Fibroblast of lung (primary cell): ENCODE measurements at regions not wholly inside any gene's neighbourhood (a gene's known extent, or its start where the extent isn't known, plus 50 kb on each side); places are given as distances from the start of the nearest gene placed in this dataset.

Experiments
- CTCF ChIP-seq, 2 donors: IDR thresholded peaks in 1 of 2; conservative IDR thresholded peaks in 1 of 2; 1 replicate in 1 of 2; 2 replicates in 1 of 2; pipeline ENCODE4 v1.5.1; 2011 to 2012; ENCODE audit warnings: low read length in 2 of 2, control low read depth in 1 of 2, inconsistent platforms in 1 of 2, low read depth in 1 of 2, mild to moderate bottlenecking in 1 of 2
- EZH2 ChIP-seq: IDR thresholded peaks from 2 replicates; pipeline ENCODE4 v1.5.1; 2012; ENCODE audit warnings: low read length, control low read depth, mild to moderate bottlenecking; ENCODE audit errors: missing control alignments

GRCh38 chr1:76010802-76011201 is 63.7 kb upstream of the ST6GALNAC3 start:
- TF ChIP-seq EZH2: no peak
- TF ChIP-seq CTCF (conservative IDR thresholded peaks at IDR 0.05 in 1 of 2, IDR thresholded peaks at IDR 0.05 in 1 of 2; ENCODE audit: low read depth in 1 of 2, low read length in 2 of 2): no peak
